Natural killer cell (primary cell): ENCODE measurements at regions not wholly inside any gene's neighbourhood (a gene's known extent, or its start where the extent isn't known, plus 50 kb on each side); places are given as distances from the start of the nearest gene placed in this dataset.

Experiments
- ATAC-seq, 3 donors: fragments of 150-1000 bp in 2 of 3; fragments of 200-7000 bp in 1 of 3; cut with Tn5 transposase; 1 replicate in 1 of 3; 2 replicates in 2 of 3; pipeline ENCODE4 v1.10.0; 2021; ENCODE audit warnings: mild to moderate bottlenecking in 2 of 3, moderate library complexity in 2 of 3
- DNase-seq, 2 donors: peaks; one replicate each; pipeline versions ENCODE4 v3.0.0 to v3.0.0-alpha.2; 2013 to 2021; ENCODE audit warnings: mixed read lengths in 1 of 2
- H3K27ac ChIP-seq: one replicate; pipeline ENCODE4 v1.5.1; 2013; ENCODE audit warnings: mild to moderate bottlenecking, low read length
- H3K27me3 ChIP-seq: one replicate; pipeline ENCODE4 v1.6.1; 2013; ENCODE audit warnings: low read length; ENCODE audit not compliant: control insufficient read depth, insufficient read depth
- H3K36me3 ChIP-seq: one replicate; pipeline ENCODE4 v1.6.1; 2013; ENCODE audit warnings: low read length; ENCODE audit not compliant: control insufficient read depth, insufficient read depth
- H3K4me1 ChIP-seq: one replicate; pipeline ENCODE4 v1.6.1; 2013; ENCODE audit warnings: low read length; ENCODE audit not compliant: control insufficient read depth, insufficient read depth
- H3K4me3 ChIP-seq: one replicate; pipeline ENCODE4 v1.5.1; 2013; ENCODE audit warnings: low read length
- H3K9me3 ChIP-seq: one replicate; pipeline ENCODE4 v1.6.1; 2013; ENCODE audit warnings: low read length; ENCODE audit not compliant: control insufficient read depth, insufficient read depth
- H3K27ac Mint-ChIP-seq, 2 donors: one replicate each; pipeline ENCODE4 v1.8.0; 2022; ENCODE audit warnings: mild to moderate bottlenecking in 2 of 2, mixed read lengths in 2 of 2, moderate library complexity in 1 of 2
- H3K27me3 Mint-ChIP-seq, 2 donors: one replicate each; pipeline ENCODE4 v1.8.0; 2022; ENCODE audit warnings: low read depth in 2 of 2, mixed read lengths in 2 of 2
- H3K36me3 Mint-ChIP-seq: one replicate; pipeline ENCODE4 v1.8.0; 2022; ENCODE audit warnings: mixed read lengths
- H3K4me1 Mint-ChIP-seq, 2 donors: one replicate each; pipeline ENCODE4 v1.8.0; 2022; ENCODE audit warnings: mixed read lengths in 2 of 2
- H3K4me3 Mint-ChIP-seq: one replicate; pipeline ENCODE4 v1.8.0; 2022; ENCODE audit warnings: mild to moderate bottlenecking, moderate library complexity, mixed read lengths
- H3K9me3 Mint-ChIP-seq, 2 donors: one replicate each; pipeline ENCODE4 v1.8.0; 2022; ENCODE audit warnings: mixed read lengths in 2 of 2
- CTCF ChIP-seq: fragments of 200-600 bp; IDR thresholded peaks from one replicate; pipeline ENCODE4 v1.8.0; 2022; ENCODE audit warnings: antibody characterized with exemption
- WGBS: methylation state at CpG from one replicate; pipeline ENCODE4 v1.1.7; 2013; ENCODE audit warnings: missing lambda C conversion rate; ENCODE audit not compliant: insufficient coverage; 5-methylcytosine and 5-hydroxymethylcytosine counted together
- intact Hi-C: fragments of 100-400 bp; cut with micrococcal nuclease; formaldehyde crosslinking; loops from one replicate; pipeline ENCODE4 v1.14.2; 2022

DNA sequence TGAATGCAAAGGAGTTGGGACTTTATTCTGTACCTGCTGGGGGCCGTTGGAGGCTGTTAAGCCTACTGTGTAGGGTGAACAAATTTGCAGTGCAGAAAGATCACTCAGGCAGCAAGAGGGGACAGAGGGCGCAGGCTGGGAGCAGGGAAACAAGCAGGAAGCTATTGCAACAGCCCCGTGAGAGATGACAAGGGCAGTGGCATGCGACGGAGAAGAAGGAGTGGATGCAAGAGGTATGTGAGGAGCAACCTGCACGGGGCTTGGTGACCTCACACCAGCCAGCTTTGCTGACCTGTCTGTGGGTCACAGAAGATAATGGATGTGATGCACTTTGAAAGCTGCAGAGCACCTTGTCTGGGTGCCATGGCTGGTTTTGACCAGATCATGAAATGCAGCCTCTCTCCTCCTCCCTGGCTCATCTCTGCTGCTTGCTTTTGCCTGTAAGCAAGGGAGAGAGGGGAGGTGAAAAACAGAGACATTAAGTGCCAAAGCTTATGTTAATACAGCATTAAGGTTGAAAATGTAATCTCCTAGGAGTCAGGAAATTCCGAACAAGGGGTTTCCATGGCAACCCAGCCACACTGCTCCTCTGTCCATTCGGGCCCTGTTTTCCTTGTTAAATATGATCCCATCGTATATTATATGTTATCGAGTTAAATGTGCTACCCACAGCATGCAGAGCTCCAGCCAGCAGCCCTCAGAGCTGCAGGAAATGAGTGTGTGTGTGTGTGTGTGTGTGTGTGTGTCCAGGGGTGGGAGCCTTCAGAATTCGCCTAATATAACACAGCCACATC is 314.3 kb upstream of the ZMIZ1 start:
- no peaks in the 10 kb centered on the region for H3K36me3 ChIP-seq
- H3K9me3 ChIP-seq, result no peaks in the 10 kb centered on the region
- peaks cover 20% of the 10 kb centered on the region for H3K4me1 ChIP-seq
- peak overlapping the region in 1 of 2 donors; percentile 12 for H3K27ac Mint-ChIP-seq
- H3K27me3 ChIP-seq, result no peaks in the 10 kb centered on the region
- H3K9me3 Mint-ChIP-seq, result no peaks in the 10 kb centered on the region
- peaks cover 37 to 51% of the 10 kb centered on the region in 2 donors for H3K27me3 Mint-ChIP-seq
- H3K4me1 Mint-ChIP-seq, result peaks cover 12 to 22% of the 10 kb centered on the region in 2 donors
- ATAC-seq (no peak), DNase-seq (no peak)
- no peaks in the 10 kb centered on the region for H3K36me3 Mint-ChIP-seq
- 37% methylated on average over 9 of the region's 11 CpGs for WGBS
- TF ChIP-seq CTCF, result no peak
- no peak overlapping the region for H3K4me3 ChIP-seq
- H3K27ac ChIP-seq, result no peak overlapping the region
- intact Hi-C loops, result no loop called here
- H3K4me3 Mint-ChIP-seq, result no peak overlapping the region

DNA sequence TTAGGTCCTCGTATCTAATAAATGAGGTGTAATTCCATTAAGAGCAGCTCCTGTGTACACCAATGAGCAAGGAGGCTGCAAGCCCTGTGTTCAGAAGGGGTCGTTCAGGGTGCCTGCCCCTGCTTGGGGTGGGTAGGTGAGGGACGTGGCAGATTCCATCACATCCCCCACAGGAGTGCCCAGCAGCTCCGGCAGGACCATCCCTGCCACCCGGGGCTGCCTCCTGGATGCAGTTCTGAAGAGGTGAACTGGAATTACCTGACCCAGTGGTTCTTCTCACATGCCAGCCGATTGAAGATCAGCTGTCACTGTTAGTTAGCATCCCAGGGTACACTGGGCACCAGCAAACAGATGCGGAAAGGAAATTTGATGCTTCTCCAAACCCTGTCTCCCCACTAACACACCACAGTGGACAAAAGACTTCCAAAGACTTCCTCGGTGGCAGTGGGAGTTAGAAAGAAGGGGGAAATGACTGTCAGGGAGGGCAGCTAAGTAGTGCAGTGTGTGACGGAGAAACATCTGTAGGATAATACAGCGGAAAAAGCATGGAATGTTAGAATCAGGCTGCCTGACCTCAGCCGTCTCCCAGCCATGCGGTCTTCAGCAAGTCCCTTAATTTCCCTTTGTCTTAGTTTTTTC is 313.6 kb upstream of the ZMIZ1 start:
- no peak for ATAC-seq
- H3K4me3 ChIP-seq, result no peak overlapping the region
- intact Hi-C loops, result no loop called here

GRCh38 chr10:78755877-78756455 is 312.8 kb upstream of the ZMIZ1 start:
- WGBS, result 81% methylated on average over 3 of the region's 3 CpGs
- H3K4me1 ChIP-seq, result peaks cover 20% of the 10 kb centered on the region
- H3K4me3 ChIP-seq, result no peak overlapping the region
- no peaks in the 10 kb centered on the region for H3K36me3 Mint-ChIP-seq
- H3K27ac Mint-ChIP-seq, result peak overlapping the region in 1 of 2 donors; percentile 44
- no peak overlapping the region for H3K27ac ChIP-seq
- DNase-seq (no peak), ATAC-seq (no peak)
- H3K4me3 Mint-ChIP-seq, result no peak overlapping the region
- H3K27me3 Mint-ChIP-seq, result peaks cover 37 to 50% of the 10 kb centered on the region in 2 donors
- intact Hi-C loops, result no loop called here
- H3K9me3 ChIP-seq, result no peaks in the 10 kb centered on the region
- no peaks in the 10 kb centered on the region for H3K27me3 ChIP-seq
- H3K36me3 ChIP-seq, result no peaks in the 10 kb centered on the region
- no peaks in the 10 kb centered on the region for H3K9me3 Mint-ChIP-seq
- no peak for TF ChIP-seq CTCF
- peaks cover 12 to 17% of the 10 kb centered on the region in 2 donors for H3K4me1 Mint-ChIP-seq

More for the DNA sequence above, 313.6 kb upstream of the ZMIZ1 start:
- 79% methylated on average over 11 of the region's 12 CpGs for WGBS
- Mint-ChIP-seq H3K27ac (no peak overlapping the region), H3K36me3 (no peaks in the 10 kb centered on the region), H3K4me1 (peaks cover 12 to 18% of the 10 kb centered on the region in 2 donors), H3K9me3 (no peaks in the 10 kb centered on the region), H3K4me3 (no peak overlapping the region), H3K27me3 (peaks cover 37 to 54% of the 10 kb centered on the region in 2 donors)
- TF ChIP-seq CTCF, result no peak
- Histone ChIP-seq H3K27ac (no peak overlapping the region), H3K27me3 (no peaks in the 10 kb centered on the region), H3K4me1 (peaks cover 20% of the 10 kb centered on the region), H3K36me3 (no peaks in the 10 kb centered on the region), H3K9me3 (no peaks in the 10 kb centered on the region)
- DNase-seq, result no peak
